ENCODE measurements at regions not wholly inside any gene's neighbourhood (a gene's known extent, or its start where the extent isn't known, plus 50 kb on each side); places are given as distances from the start of the nearest gene placed in this dataset.
"Not testable (repeated sequence)": the region's sequence is repeated elsewhere in the genome, so short reads cannot be mapped to it uniquely, and the experiment has no call there.

GRCh38 chr13:111623743-111624505, 303.5 kb downstream of the TEX29 start:
- no peak for ATAC-seq
- no peak for DNase-seq

DNA sequence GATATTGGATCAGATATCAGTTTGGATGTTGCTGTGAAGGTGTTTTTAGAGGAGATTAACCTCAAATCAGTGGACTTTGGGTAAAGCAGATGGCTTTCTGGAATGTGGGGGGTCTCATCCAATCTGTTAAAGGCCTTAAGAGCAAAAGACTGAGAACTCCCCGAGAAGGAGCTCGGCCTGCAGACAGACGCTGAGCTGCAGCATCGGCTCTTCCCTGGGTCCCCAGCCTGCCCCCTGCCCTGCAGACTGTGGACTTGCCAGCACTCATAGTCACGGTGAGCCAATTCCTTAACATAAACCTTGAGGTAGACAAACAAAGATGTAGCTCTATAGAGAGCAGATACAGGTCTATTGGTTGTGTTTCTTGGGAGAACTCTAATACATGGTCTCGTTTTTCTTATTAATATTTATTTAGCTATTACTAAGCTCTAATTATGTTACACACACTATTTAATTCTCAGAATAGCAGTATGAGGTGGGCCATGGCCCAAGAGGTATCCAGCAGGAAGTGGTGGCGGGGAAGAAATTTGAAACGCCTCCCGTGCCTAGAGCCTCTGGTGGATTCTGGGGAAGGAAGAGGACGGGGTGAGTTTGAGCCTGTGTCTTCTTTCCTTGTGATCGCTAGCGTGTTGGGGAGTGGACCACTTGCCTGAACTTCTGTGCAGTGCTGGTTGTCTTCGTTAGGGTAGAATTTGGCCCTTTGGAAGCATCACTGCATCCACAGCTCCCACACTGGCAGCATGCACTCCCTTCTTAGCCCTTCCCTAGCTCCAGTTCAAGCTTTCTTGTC, 305.3 kb downstream of the TEX29 start:
- ATAC-seq, result no peak
- DNase-seq, result no peak

- no peak for ATAC-seq
- no peak for DNase-seq
These were observed 306.2 kb downstream of the TEX29 start for GRCh38 chr13:111626371-111627305.

GRCh38 chr13:111627596-111627995, 307.2 kb downstream of the TEX29 start:
- DNase-seq (no peak), ATAC-seq (no peak)

DNA sequence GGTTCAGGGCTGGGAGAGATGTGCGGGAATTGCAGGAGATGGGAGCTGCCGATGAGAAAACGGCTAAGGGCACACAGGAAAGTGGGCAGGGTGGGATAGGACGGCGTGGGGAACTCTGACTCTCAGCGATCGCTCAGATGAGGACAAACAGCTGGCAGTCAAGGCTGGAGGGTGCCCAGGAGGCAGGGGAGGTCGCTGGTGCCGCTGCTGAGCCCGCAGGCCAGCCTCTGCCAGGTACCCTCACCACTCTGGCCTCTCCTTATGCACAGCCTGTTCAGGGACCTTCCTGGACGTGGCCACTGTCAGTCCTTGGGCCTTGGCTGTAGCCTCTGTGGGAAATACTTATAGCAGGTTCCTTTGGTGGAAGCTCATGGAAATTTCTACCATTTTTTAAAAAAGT, 308.6 kb downstream of the TEX29 start:
- no peak for ATAC-seq
- DNase-seq, result no peak

DNA sequence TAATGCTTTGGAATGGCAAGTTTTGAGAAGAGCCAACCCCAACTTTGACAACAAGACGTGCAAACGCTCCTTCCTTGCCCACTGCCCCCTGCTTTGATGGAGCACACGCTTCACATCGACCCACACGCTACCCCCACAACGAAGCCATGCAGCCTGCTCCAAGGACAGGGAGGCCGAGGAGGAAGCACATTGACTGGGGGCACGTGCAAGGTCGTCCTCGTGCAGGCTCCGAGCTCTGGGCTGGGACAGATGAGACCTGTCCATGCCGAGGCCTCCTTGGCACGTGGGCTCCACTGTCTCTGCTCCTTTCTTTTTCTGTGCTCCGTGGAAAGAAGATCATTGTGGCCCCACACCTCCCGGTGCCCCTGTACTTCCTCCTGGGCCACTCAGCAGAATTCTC, 309.0 kb downstream of the TEX29 start:
- no peak for DNase-seq
- ATAC-seq, result no peak

- no peak for DNase-seq
- no peak for ATAC-seq
These were observed 309.5 kb downstream of the TEX29 start for GRCh38 chr13:111629926-111630325.

GRCh38 chr13:111630406-111630805, 310.0 kb downstream of the TEX29 start:
- no peak for DNase-seq
- ATAC-seq, result no peak

DNA sequence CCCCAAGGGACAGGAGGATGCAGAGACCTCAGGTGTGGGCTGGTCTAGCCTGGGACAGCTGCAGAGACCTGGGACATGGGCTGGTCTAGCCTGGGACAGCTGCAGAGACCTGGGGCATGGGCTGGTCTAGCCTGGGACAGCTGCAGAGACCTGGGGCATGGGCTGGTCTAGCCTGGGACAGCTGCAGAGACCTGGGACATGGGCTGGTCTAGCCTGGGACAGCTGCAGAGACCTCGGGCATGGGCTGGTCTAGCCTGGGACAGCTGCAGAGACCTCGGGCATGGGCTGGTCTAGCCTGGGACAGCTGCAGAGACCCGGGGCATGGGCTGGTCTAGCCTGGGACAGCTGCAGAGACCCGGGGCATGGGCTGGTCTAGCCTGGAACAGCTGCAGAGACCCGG, 310.8 kb downstream of the TEX29 start:
- not testable (repeated sequence) for DNase-seq, ATAC-seq

GRCh38 chr13:111632906-111633305, 312.5 kb downstream of the TEX29 start:
- DNase-seq, result no peak
- ATAC-seq, result no peak

DNA sequence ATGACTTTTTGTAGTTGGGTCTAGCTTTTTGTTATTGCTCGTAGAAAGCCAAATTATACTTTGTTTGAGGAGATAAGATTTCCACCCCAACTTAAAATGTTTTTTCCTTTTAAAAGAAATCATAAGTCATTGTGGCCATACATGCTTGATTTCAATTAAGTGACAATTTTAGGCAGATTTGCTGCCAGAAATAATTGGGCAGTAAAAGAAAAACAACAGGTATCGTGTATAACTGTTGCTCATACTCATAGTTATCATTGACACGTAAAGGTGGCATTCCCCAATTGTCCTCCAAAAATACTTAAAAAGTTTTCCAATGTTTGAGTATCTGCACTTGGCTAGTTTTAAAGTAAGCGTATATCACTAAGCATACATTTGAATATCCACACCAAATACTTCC, 313.0 kb downstream of the TEX29 start:
- ATAC-seq, result no peak
- DNase-seq, result no peak

DNA sequence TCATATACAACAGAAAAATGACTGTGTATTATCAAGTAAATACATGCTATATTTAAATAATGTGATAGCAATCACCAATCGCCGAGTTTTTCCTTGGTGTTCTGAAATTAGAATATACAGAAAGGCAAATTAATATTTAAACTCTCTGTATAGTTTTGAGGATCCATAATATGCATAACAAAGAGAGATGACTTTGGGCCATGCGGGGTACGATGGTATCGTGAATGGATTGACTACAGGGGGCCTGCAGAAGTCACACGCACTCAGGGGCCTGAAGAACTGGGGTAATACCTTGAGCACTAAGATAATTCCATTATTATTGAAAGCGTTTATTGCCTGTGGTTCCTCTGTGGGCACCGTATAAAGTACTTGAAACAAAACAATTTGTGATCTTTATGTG, 314.0 kb downstream of the TEX29 start:
- DNase-seq (no peak), ATAC-seq (no peak)

- DNase-seq, result no peak
- ATAC-seq, result no peak
These were observed 315.8 kb downstream of the TEX29 start for GRCh38 chr13:111636271-111636670.

- no peak for ATAC-seq
- DNase-seq, result no peak
These were observed 316.4 kb downstream of the TEX29 start for GRCh38 chr13:111636804-111637203.

GRCh38 chr13:111637365-111637764, 316.9 kb downstream of the TEX29 start:
- ATAC-seq, result no peak
- no peak for DNase-seq

DNA sequence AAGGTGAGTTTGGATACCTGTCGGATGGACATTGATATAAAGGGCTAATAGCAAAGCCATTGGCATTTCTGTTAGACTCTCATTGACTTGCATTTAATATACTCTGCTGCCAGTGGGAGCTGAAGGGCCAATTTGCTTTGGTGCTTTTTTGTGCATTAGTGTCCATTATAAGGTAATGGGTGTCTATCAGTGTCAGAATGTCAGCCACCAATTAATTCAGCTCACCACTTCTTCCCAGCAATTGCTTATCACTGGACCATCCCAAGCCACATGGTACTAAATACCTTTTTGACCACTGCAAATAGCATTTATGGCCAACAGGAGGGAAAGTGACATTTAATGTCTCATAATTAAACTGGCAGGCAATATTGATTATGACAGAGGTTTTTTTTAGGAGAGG, 317.8 kb downstream of the TEX29 start:
- DNase-seq (no peak), ATAC-seq (no peak)

DNA sequence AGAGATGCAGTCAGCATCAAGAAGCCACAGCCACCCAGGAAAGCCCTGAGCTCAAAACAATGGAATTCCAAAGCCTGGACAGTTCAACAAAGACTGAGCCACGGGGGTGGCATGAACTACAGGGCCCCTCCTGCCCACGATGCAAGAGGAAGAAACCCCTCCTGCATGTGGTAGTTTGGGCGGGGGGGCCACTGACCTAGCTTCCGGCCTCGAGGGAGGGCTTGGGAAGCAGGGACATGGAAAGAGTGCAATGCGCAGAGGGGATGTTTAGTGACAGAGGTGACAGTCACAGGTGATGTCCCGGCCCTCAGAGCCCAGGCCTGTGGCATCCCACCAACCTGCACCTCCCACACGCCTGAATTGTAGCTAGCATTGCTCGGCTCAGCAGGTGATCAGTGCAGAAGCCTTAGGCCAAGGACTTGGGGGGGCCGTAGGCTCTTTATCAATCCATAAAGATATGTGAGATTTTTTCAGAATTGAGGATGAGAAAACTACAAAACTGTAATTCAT, 318.8 kb downstream of the TEX29 start:
- ATAC-seq (no peak), DNase-seq (no peak)

- DNase-seq (no peak), ATAC-seq (no peak)
These were observed 319.6 kb downstream of the TEX29 start for GRCh38 chr13:111640006-111640405.

DNA sequence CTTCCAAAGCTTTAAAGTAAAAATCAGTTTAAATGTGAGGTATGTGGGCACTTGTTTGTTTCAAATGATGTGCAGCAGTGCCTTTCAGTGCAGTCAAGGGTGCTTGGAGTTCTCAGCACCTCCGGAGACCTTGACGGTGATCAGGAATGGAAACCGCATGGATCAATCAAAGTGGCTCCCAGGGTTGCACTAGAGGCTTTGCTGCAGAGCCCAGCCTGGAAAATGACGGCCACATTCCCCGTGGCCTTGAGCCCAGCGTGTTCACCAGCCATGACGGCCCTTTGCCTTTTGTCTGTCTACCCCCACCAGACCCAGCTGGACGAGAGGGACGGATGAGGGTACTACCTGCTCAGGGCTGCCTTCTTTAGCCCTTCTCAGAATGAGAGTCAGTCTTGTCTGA, 320.0 kb downstream of the TEX29 start:
- DNase-seq (no peak), ATAC-seq (no peak)

GRCh38 chr13:111642156-111642767, 321.8 kb downstream of the TEX29 start:
- no peak for DNase-seq

GRCh38 chr13:111644750-111645149, 324.3 kb downstream of the TEX29 start:
- DNase-seq, result no peak
- no peak for ATAC-seq

More at GRCh38 chr13:111642156-111642767, 321.8 kb downstream of the TEX29 start:
- no peak for ATAC-seq

DNA sequence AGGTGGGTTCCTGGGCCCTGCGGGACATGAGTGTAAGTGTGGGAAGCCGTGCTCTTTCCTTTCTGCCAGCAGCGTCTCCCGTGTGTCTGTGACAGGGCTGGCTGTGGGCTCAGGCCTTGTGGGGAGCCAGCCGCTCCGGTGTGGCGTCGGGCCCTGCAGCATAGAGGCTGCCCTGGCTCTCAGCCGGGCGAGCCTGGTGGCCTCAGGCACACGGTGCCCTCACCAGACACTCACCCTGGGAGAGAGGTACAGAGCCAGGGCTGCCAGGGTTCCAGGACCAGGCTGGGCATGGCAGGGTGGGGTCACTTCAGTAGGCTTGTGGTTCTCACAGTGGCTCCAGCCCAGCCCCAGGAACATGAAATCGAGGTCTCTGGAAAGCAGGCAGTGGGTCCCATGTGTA, 324.8 kb downstream of the TEX29 start:
- DNase-seq, result no peak
- peak; percentile 40 for ATAC-seq

Data from stimulated activated naive CD8-positive, alpha-beta T cell treated with anti-CD3 and anti-CD28 coated beads, Interleukin-15, Interleukin-2, amounts not matched to agents 100 U/mL and 50 U/mL, for 24 hours (primary cell).